Endothelial cell of umbilical vein (primary cell): ENCODE measurements at regions not wholly inside any gene's neighbourhood (a gene's known extent, or its start where the extent isn't known, plus 50 kb on each side); places are given as distances from the start of the nearest gene placed in this dataset.

Experiments used
- EZH2 ChIP-seq: IDR thresholded peaks from 2 replicates; pipeline ENCODE4 v1.6.1; 2012; ENCODE audit warnings: borderline replicate concordance, low read depth, mild to moderate bottlenecking, moderate library complexity, low read length, inconsistent platforms; ENCODE audit not compliant: severe bottlenecking
- MAX ChIP-seq: IDR thresholded peaks from 2 replicates; pipeline ENCODE4 v1.6.1; 2011; ENCODE audit not compliant: insufficient read depth, insufficient read length
- POLR2A ChIP-seq: IDR thresholded peaks from 2 replicates; pipeline ENCODE4 v1.6.1; 2012; ENCODE audit warnings: low read depth, mild to moderate bottlenecking, control low read depth, low read length
- POLR2AphosphoS5 ChIP-seq: IDR thresholded peaks from 2 replicates; pipeline ENCODE4 v1.6.1; 2012; ENCODE audit warnings: low read depth, mild to moderate bottlenecking, control low read depth, low read length, moderate library complexity; ENCODE audit not compliant: insufficient read depth
- TF ChIP-seq, protein P1 (sequence below), 2 donors: IDR thresholded peaks; 1 replicate in 1 of 2; 2 replicates in 1 of 2; pipeline ENCODE4 v1.5.1; 2011; ENCODE audit warnings: low read length in 2 of 2, mild to moderate bottlenecking in 2 of 2, moderate library complexity in 2 of 2, control low read depth in 1 of 2, inconsistent platforms in 1 of 2, low read depth in 1 of 2; ENCODE audit not compliant: insufficient read depth in 1 of 2; ENCODE audit errors: extremely low read depth in 1 of 2

- TF ChIP-seq, protein P1, sequence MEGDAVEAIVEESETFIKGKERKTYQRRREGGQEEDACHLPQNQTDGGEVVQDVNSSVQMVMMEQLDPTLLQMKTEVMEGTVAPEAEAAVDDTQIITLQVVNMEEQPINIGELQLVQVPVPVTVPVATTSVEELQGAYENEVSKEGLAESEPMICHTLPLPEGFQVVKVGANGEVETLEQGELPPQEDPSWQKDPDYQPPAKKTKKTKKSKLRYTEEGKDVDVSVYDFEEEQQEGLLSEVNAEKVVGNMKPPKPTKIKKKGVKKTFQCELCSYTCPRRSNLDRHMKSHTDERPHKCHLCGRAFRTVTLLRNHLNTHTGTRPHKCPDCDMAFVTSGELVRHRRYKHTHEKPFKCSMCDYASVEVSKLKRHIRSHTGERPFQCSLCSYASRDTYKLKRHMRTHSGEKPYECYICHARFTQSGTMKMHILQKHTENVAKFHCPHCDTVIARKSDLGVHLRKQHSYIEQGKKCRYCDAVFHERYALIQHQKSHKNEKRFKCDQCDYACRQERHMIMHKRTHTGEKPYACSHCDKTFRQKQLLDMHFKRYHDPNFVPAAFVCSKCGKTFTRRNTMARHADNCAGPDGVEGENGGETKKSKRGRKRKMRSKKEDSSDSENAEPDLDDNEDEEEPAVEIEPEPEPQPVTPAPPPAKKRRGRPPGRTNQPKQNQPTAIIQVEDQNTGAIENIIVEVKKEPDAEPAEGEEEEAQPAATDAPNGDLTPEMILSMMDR (IDR thresholded peaks at IDR 0.05; ENCODE audit: extremely low read depth in 1 of 2, insufficient read depth in 1 of 2, low read depth in 1 of 2, low read length in 2 of 2), result no peak
- TF ChIP-seq POLR2AphosphoS5 (no peak), EZH2 (no peak), POLR2A (no peak), MAX (no peak)
Observed at GRCh38 chr5:57853929-57854697, 371.5 kb upstream of the ACTBL2 start.
